ENCODE measurements at regions not wholly inside any gene's neighbourhood (a gene's known extent, or its start where the extent isn't known, plus 50 kb on each side); places are given as distances from the start of the nearest gene placed in this dataset.

DNA sequence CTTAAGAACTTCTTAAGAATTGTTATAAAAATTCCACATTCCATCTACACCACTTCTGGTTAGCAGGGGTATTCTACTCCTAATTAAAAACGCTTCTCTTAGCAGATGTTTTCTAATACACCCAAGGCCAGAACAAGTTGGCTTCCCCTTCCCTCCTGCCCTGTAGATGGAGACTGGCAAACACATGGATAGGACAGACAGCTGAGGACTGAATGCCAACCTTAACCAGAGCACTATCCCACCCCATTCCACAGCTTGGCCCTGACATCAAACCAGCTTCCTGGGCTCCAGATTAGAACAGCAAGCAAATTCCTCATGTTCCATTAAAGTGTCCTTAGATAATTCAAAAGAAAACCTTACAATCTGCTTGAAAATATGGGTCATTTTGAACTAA lies 56.6 kb upstream of the IL6 start:
- H3K4me3 Mint-ChIP-seq: no peak overlapping the region
- TF ChIP-seq, protein P1, sequence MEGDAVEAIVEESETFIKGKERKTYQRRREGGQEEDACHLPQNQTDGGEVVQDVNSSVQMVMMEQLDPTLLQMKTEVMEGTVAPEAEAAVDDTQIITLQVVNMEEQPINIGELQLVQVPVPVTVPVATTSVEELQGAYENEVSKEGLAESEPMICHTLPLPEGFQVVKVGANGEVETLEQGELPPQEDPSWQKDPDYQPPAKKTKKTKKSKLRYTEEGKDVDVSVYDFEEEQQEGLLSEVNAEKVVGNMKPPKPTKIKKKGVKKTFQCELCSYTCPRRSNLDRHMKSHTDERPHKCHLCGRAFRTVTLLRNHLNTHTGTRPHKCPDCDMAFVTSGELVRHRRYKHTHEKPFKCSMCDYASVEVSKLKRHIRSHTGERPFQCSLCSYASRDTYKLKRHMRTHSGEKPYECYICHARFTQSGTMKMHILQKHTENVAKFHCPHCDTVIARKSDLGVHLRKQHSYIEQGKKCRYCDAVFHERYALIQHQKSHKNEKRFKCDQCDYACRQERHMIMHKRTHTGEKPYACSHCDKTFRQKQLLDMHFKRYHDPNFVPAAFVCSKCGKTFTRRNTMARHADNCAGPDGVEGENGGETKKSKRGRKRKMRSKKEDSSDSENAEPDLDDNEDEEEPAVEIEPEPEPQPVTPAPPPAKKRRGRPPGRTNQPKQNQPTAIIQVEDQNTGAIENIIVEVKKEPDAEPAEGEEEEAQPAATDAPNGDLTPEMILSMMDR (IDR thresholded peaks at IDR 0.05; ENCODE audit: unreplicated experiment): no peak
- H3K36me3 Mint-ChIP-seq: peaks cover 1% of the 10 kb centered on the region
- H3K4me1 Mint-ChIP-seq: peaks cover 14% of the 10 kb centered on the region
- DNase-seq (ENCODE audit: low spot score in 2 of 2, unreplicated experiment in 2 of 2): no peak
- no peak overlapping the region for H3K27ac Mint-ChIP-seq
- H3K9me3 Mint-ChIP-seq: peaks cover 13% of the 10 kb centered on the region
- no peaks in the 10 kb centered on the region for H3K27me3 Mint-ChIP-seq (ENCODE audit: low read depth)

DNA sequence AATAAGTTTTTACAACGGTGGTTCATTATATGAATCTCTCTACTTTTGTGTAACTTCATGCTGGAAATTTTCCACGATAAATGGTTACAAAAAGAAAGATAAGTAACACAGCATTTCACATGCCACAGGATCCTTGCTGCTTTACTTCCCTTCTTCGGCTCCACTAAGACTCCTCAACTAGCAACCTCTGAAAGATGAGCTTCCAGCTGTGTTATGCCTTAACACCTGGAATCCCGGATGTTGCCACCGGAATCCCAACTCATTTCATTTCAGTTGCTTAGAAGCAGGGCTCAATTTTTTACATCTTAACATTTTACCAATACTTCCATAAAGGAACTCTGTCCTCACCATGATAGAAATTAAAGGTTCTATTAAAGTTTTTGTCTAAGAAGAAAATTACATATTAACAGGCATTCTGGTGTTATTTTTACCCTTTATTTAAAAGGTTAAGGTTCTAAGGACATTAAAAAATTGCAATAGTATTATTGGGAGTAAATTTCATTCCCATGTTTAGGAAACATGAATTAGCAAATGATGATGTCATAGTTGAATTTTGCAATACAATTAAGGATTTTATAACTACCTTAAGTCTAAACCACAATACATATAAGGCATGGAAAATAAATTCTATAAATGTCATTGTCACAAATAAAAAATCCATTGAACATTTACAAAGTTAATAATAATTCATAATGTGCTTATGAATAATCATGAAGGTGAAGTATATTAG lies 57.1 kb upstream of the IL6 start:
- H3K4me1 Mint-ChIP-seq: peaks cover 14% of the 10 kb centered on the region

DNA sequence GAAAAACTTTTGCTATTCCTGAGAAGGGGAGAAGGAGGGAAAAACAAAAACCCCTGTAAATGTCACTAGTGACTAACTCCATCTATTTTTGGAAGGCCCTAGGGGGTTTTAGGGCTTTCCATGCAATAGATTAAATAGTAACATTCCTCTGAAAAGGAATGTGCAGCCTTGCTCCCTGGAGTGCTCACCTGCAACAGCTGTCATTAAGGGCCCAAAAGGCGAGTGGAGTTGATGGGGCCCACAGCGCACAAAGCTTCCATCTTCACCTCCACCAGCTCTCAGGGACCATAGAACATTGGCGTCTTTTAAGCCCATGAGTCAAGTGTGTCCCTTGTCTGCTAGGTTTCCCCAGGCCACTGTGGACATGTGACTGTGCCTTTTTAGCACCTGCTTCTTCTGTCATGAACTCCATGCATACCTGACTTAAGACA lies 58.0 kb upstream of the IL6 start:
- Mint-ChIP-seq H3K9me3 (peaks cover 8% of the 10 kb centered on the region), H3K36me3 (peaks cover 1% of the 10 kb centered on the region), H3K4me1 (peaks cover 14% of the 10 kb centered on the region), H3K27ac (no peak overlapping the region), H3K4me3 (no peak overlapping the region), H3K27me3 (ENCODE audit: low read depth) (no peaks in the 10 kb centered on the region)
- TF ChIP-seq, protein P1 (IDR thresholded peaks at IDR 0.05; ENCODE audit: unreplicated experiment): no peak
- no peak for DNase-seq (ENCODE audit: low spot score in 2 of 2, unreplicated experiment in 2 of 2)

More for the DNA sequence above, 57.1 kb upstream of the IL6 start:
- peaks cover 1% of the 10 kb centered on the region for H3K36me3 Mint-ChIP-seq
- H3K4me3 Mint-ChIP-seq: no peak overlapping the region
- no peak for DNase-seq (ENCODE audit: low spot score in 2 of 2, unreplicated experiment in 2 of 2)
- H3K9me3 Mint-ChIP-seq: peaks cover 13% of the 10 kb centered on the region
- TF ChIP-seq, protein P1 (IDR thresholded peaks at IDR 0.05; ENCODE audit: unreplicated experiment): no peak
- H3K27ac Mint-ChIP-seq: no peak overlapping the region
- no peaks in the 10 kb centered on the region for H3K27me3 Mint-ChIP-seq (ENCODE audit: low read depth)

DNA sequence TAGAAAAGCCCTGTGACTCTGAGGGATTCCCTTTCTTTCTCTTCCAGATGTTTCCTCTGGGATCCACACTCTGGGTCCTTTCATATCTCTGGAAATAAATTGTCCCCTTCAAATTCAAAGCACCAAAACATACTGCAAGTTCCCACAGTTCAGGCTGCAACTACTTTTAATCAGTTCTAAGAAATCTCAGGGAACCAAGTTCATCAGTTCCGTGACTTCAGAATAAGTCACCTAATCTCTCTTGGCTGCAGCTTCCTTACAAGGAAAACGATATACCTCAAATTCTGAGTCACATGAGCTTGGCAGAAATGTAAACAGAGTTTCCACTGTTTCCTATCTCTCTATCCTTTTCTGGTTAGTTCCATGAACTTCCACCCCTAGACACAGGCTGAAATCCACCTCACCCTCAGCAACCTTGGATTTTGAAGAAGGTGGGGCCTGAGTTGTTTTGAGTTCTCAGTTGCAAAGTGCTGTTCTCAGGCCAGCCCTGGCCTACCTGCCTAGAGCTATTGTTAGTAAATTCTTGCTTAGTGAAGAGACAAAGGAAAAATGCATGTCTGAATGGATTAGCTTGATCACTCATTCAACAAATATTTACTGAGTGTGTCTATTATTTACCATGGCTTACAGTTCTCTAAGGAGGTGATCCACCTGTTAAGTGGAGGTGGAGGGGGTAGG lies 59.3 kb upstream of the IL6 start:
- DNase-seq (ENCODE audit: low spot score in 2 of 2, unreplicated experiment in 2 of 2): no peak
- Mint-ChIP-seq H3K27me3 (ENCODE audit: low read depth) (no peaks in the 10 kb centered on the region), H3K9me3 (no peaks in the 10 kb centered on the region), H3K4me3 (no peak overlapping the region), H3K36me3 (no peaks in the 10 kb centered on the region), H3K27ac (peak overlapping the region; percentile 24), H3K4me1 (peaks cover 14% of the 10 kb centered on the region)
- TF ChIP-seq, protein P1 (IDR thresholded peaks at IDR 0.05; ENCODE audit: unreplicated experiment): no peak

DNA sequence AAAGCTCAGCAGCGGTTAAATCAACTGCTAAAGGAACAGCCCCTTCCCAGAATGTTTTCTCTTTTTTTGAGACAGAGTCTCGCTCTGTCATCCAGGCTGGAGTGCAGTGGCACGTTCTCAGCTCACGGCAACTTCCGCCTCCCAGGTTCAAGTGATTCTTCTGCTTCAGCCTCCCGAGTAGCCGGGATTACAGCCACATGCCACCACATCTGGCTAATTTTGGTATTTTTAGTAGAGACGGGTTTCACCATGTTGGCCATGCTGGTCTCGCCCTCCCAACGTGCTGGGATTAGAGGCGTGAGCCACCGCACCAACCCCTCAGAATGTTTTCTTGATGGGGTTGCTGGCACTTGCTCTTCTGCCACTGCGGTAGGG lies 59.8 kb upstream of the IL6 start:
- TF ChIP-seq, protein P1 (IDR thresholded peaks at IDR 0.05; ENCODE audit: unreplicated experiment): no peak
- no peak overlapping the region for H3K27ac Mint-ChIP-seq
- H3K36me3 Mint-ChIP-seq: no peaks in the 10 kb centered on the region
- no peaks in the 10 kb centered on the region for H3K27me3 Mint-ChIP-seq (ENCODE audit: low read depth)
- no peaks in the 10 kb centered on the region for H3K9me3 Mint-ChIP-seq
- no peak for DNase-seq (ENCODE audit: low spot score in 2 of 2, unreplicated experiment in 2 of 2)
- no peak overlapping the region for H3K4me3 Mint-ChIP-seq
- H3K4me1 Mint-ChIP-seq: peaks cover 12% of the 10 kb centered on the region
